ENCODE measurements at regions not wholly inside any gene's neighbourhood (a gene's known extent, or its start where the extent isn't known, plus 50 kb on each side); places are given as distances from the start of the nearest gene placed in this dataset.

DNA sequence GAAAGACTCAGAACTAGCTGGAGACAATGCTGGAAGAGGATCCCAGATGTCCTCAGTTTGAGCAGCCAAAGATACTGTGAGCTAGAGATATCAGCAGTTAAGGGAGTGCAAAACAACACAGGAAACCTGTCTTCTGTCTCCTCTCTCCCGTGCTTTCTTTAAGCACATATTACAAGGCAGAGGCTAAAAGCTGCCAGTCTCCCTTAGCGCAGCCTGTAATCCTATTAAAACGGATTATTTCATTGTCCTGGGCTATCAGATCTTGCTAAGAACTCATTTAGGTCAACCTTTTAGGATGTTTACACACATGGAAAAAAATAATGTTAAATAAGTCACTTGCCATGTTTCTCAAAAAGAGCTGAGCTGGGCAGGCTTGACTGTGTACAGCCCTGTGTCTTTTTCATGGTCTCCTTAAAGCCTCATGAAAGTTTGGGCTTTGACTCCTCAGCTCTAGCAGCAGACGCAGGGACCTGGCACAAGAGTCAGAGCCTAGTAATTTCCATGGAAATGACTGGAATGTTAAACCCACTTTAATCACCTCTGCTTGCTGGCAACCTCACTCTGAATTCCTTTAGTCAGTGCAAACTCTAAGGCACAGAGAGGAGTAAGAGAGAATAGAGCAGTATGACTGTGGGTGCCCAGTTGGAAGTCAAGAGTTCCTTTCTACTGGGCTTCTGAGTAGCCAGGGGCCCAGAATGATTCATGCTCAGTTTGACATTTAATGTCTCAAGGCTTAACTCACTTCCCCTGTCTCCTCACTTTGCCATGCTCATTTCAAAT lies 491.9 kb downstream of the NTRK3 start:
- peak; percentile 87 for ATAC-seq
- Histone ChIP-seq H3K27me3 (ENCODE audit: insufficient read depth) (no peaks in the 10 kb centered on the region), H2AFZ (peak overlapping the region; percentile 92), H4K20me1 (replicated peaks; ENCODE audit: insufficient read depth) (no peaks in the 10 kb centered on the region), H3K27ac (ENCODE audit: low read depth) (no peak overlapping the region), H3K4me2 (no peak overlapping the region), H3K79me2 (replicated peaks; ENCODE audit: insufficient read depth) (no peaks in the 10 kb centered on the region), H3K9me2 (ENCODE audit: insufficient read depth) (no peaks in the 10 kb centered on the region; the same call in 1 of the 2 replicates), H3K4me1 (ENCODE audit: insufficient read depth) (no peaks in the 10 kb centered on the region), H3F3A (replicated peaks; ENCODE audit: low read depth) (no peaks in the 10 kb centered on the region), H3K4me3 (no peak overlapping the region), H3K36me3 (ENCODE audit: insufficient read depth) (no peaks in the 10 kb centered on the region)
- peak; percentile 22 for DNase-seq (ENCODE audit: low spot score)
- Mint-ChIP-seq H3K9me3 (peaks cover 3% of the 10 kb centered on the region; the same call in 1 of the 3 replicates), H3K36me3 (ENCODE audit: low read depth) (no peaks in the 10 kb centered on the region), H3K4me1 (peaks cover 16% of the 10 kb centered on the region), H3K4me3 (no peak overlapping the region), H3K27me3 (ENCODE audit: insufficient read depth, low read depth, poor library complexity) (peaks cover 1% of the 10 kb centered on the region), H3K27ac (peak overlapping the region; percentile 56; the same call in 1 of the 2 replicates)
- TF ChIP-seq ZNF462 (CRISPR knock-in tag; IDR thresholded peaks at IDR 0.05) (peak; percentile 71), EZH2phosphoT487 (IDR thresholded peaks at IDR 0.05; ENCODE audit: unreplicated experiment) (no peak)

- no peak overlapping the region for H3K27ac Mint-ChIP-seq
- no peaks in the 10 kb centered on the region; the same call in 1 of the 2 replicates for H3K9me2 ChIP-seq (ENCODE audit: insufficient read depth)
- ATAC-seq, result no peak
- peak overlapping the region; percentile 92; the same call in 1 of the 2 replicates for H2AFZ ChIP-seq
- no peak overlapping the region for H3K4me3 ChIP-seq
- no peaks in the 10 kb centered on the region for H3K4me1 ChIP-seq (ENCODE audit: insufficient read depth)
- no peaks in the 10 kb centered on the region for H3K27me3 ChIP-seq (ENCODE audit: insufficient read depth)
- no peak overlapping the region for H3K27ac ChIP-seq (ENCODE audit: low read depth)
- H4K20me1 ChIP-seq (replicated peaks; ENCODE audit: insufficient read depth), result no peaks in the 10 kb centered on the region
- DNase-seq (ENCODE audit: low spot score), result no peak
- peaks cover 1% of the 10 kb centered on the region for H3K27me3 Mint-ChIP-seq (ENCODE audit: insufficient read depth, low read depth, poor library complexity)
- H3F3A ChIP-seq (replicated peaks; ENCODE audit: low read depth), result no peaks in the 10 kb centered on the region
- H3K79me2 ChIP-seq (replicated peaks; ENCODE audit: insufficient read depth), result no peaks in the 10 kb centered on the region
- H3K9me3 Mint-ChIP-seq, result no peaks in the 10 kb centered on the region
- H3K4me3 Mint-ChIP-seq, result no peak overlapping the region
- peaks cover 16% of the 10 kb centered on the region for H3K4me1 Mint-ChIP-seq
- H3K4me2 ChIP-seq, result no peak overlapping the region
- no peaks in the 10 kb centered on the region for H3K36me3 ChIP-seq (ENCODE audit: insufficient read depth)
- H3K36me3 Mint-ChIP-seq (ENCODE audit: low read depth), result no peaks in the 10 kb centered on the region
- no peak for TF ChIP-seq EZH2phosphoT487 (IDR thresholded peaks at IDR 0.05; ENCODE audit: unreplicated experiment)
- no peak for TF ChIP-seq STAT1 (IDR thresholded peaks at IDR 0.05; ENCODE audit: unreplicated experiment)
- TF ChIP-seq, protein P1, sequence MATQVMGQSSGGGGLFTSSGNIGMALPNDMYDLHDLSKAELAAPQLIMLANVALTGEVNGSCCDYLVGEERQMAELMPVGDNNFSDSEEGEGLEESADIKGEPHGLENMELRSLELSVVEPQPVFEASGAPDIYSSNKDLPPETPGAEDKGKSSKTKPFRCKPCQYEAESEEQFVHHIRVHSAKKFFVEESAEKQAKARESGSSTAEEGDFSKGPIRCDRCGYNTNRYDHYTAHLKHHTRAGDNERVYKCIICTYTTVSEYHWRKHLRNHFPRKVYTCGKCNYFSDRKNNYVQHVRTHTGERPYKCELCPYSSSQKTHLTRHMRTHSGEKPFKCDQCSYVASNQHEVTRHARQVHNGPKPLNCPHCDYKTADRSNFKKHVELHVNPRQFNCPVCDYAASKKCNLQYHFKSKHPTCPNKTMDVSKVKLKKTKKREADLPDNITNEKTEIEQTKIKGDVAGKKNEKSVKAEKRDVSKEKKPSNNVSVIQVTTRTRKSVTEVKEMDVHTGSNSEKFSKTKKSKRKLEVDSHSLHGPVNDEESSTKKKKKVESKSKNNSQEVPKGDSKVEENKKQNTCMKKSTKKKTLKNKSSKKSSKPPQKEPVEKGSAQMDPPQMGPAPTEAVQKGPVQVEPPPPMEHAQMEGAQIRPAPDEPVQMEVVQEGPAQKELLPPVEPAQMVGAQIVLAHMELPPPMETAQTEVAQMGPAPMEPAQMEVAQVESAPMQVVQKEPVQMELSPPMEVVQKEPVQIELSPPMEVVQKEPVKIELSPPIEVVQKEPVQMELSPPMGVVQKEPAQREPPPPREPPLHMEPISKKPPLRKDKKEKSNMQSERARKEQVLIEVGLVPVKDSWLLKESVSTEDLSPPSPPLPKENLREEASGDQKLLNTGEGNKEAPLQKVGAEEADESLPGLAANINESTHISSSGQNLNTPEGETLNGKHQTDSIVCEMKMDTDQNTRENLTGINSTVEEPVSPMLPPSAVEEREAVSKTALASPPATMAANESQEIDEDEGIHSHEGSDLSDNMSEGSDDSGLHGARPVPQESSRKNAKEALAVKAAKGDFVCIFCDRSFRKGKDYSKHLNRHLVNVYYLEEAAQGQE (IDR thresholded peaks at IDR 0.05; ENCODE audit: unreplicated experiment), result no peak
- no peak for TF ChIP-seq CTCF (conservative IDR thresholded peaks at IDR 0.05; ENCODE audit: low read depth in 2 of 2)
Observed at GRCh38 chr15:87763837-87764236, 492.7 kb downstream of the NTRK3 start.
